Brain microvascular endothelial cell (primary cell): ENCODE measurements at regions not wholly inside any gene's neighbourhood (a gene's known extent, or its start where the extent isn't known, plus 50 kb on each side); places are given as distances from the start of the nearest gene placed in this dataset.

Source experiments
- DNase-seq: peaks from one replicate; pipeline ENCODE4 v3.0.0-alpha.2; 2020
- H3K27ac ChIP-seq: fragments of 250-450 bp; sonication (Bioruptor Pico); 2 replicates; pipeline ENCODE4 v1.5.1; 2020; ENCODE audit warnings: mild to moderate bottlenecking, moderate library complexity
- H3K27me3 ChIP-seq: fragments of 250-450 bp; sonication (Bioruptor Pico); replicated peaks from 2 replicates; pipeline ENCODE4 v1.5.1; 2020; ENCODE audit warnings: mild to moderate bottlenecking
- H3K36me3 ChIP-seq: fragments of 250-450 bp; sonication (Bioruptor Pico); replicated peaks from 2 replicates; pipeline ENCODE4 v1.5.1; 2020; ENCODE audit warnings: mild to moderate bottlenecking
- H3K4me3 ChIP-seq: 2 replicates; pipeline ENCODE4 v1.5.1; 2011; ENCODE audit warnings: low read depth, mild to moderate bottlenecking, control low read depth, low read length, moderate library complexity
- in situ Hi-C: cut with HindIII; loops from 2 replicates; pipeline ENCODE4 v1.10.0; 2017; ENCODE audit warnings: low sequenced_read_pairs, low pct_ligation_motif_present
- TF ChIP-seq, protein P1 (sequence below): IDR thresholded peaks from 2 replicates; pipeline ENCODE4 v1.5.1; 2011; ENCODE audit warnings: low read depth, mild to moderate bottlenecking, moderate library complexity, low read length, control low read depth, inconsistent platforms; ENCODE audit errors: missing control alignments

- Histone ChIP-seq H3K4me3 (no peak overlapping the region), H3K27me3 (no peaks in the 10 kb centered on the region), H3K27ac (no peak overlapping the region), H3K36me3 (no peaks in the 10 kb centered on the region)
- TF ChIP-seq, protein P1, sequence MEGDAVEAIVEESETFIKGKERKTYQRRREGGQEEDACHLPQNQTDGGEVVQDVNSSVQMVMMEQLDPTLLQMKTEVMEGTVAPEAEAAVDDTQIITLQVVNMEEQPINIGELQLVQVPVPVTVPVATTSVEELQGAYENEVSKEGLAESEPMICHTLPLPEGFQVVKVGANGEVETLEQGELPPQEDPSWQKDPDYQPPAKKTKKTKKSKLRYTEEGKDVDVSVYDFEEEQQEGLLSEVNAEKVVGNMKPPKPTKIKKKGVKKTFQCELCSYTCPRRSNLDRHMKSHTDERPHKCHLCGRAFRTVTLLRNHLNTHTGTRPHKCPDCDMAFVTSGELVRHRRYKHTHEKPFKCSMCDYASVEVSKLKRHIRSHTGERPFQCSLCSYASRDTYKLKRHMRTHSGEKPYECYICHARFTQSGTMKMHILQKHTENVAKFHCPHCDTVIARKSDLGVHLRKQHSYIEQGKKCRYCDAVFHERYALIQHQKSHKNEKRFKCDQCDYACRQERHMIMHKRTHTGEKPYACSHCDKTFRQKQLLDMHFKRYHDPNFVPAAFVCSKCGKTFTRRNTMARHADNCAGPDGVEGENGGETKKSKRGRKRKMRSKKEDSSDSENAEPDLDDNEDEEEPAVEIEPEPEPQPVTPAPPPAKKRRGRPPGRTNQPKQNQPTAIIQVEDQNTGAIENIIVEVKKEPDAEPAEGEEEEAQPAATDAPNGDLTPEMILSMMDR = no peak
- in situ Hi-C loops = no loop called here
- DNase-seq = no peak
Observed at GRCh38 chr5:56288873-56289601, 55.9 kb upstream of the ANKRD55 start.

GRCh38 chr5:56286015-56286884 is 53.1 kb upstream of the ANKRD55 start:
- in situ Hi-C loops = no loop called here
- DNase-seq = no peak
- Histone ChIP-seq H3K27me3 (no peaks in the 10 kb centered on the region), H3K4me3 (no peak overlapping the region), H3K36me3 (no peaks in the 10 kb centered on the region), H3K27ac (no peak overlapping the region)
- TF ChIP-seq, protein P1 = no peak

DNA sequence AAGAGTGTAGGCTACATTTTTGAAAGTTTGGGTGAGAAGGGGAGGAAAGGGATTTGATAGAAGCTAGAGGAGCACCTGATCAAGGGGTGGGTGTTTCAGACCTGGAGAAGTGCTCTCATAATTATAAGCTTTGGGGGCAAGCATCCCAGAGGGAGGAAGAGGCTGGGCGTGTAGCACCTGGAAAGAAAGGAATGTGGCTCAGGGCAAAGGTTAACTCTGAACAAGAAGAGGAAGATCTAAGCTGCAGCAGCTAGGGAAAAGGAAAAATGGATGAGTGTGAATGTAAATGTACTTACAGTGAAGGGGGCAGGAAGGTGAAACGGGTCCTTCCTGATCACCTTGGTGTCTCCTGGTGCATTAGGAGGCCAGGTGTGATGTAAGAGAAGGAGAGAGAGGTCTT is 49.8 kb upstream of the ANKRD55 start:
- TF ChIP-seq, protein P1 = no peak
- DNase-seq = no peak
- in situ Hi-C loops = no loop called here
- Histone ChIP-seq H3K27ac (no peak overlapping the region), H3K36me3 (no peaks in the 10 kb centered on the region), H3K4me3 (no peak overlapping the region), H3K27me3 (no peaks in the 10 kb centered on the region)
